HepG2 (cell line): ENCODE measurements at regions not wholly inside any gene's neighbourhood (a gene's known extent, or its start where the extent isn't known, plus 50 kb on each side); places are given as distances from the start of the nearest gene placed in this dataset.

Experiments
- ATAC-seq: fragments of 200-7000 bp; cut with Tn5 transposase; 3 replicates; pipeline ENCODE4 v1.9.1; 2020; ENCODE audit warnings: mild to moderate bottlenecking, moderate library complexity
- BruUV-seq: library from RNA; stranded (reverse); fragments of 400-500 nt; replicated peaks from 2 replicates; lab custom pipeline; 2021; lab: Mats Ljungman, UMichigan
- CTCF ChIA-PET: fragments of 300-600 bp; formaldehyde crosslinking; extraction: SDS; loops from one replicate; lab custom pipeline; 2021; ENCODE audit warnings: low total read pairs, inconsistent platforms, low intra/inter-chr PET ratio; lab: Yijun Ruan, JAX
- POLR2A ChIA-PET: fragments of 350-600 bp; sonication (Branson Sonifier 250); formaldehyde crosslinking; loops from one replicate; lab custom pipeline; 2020; ENCODE audit warnings: antibody characterized with exemption, inconsistent platforms; lab: Yijun Ruan, JAX
- DNase-seq: peaks from one replicate; pipeline ENCODE4 v3.0.0-alpha.2; 2015; ENCODE audit warnings: low spot score
- FAIRE-seq: peaks from 3 replicates; lab custom pipeline; 2011; peaks lifted over from hg19 to GRCh38; lab: Jason Lieb, UNC
- H2AFZ ChIP-seq: one replicate; pipeline ENCODE4 v1.6.1; 2011; ENCODE audit warnings: low read length, inconsistent platforms
- H3K27ac ChIP-seq: fragments of 300-600 bp; 3 replicates; pipeline ENCODE4 v1.8.0; 2011; ENCODE audit warnings: mixed run types, mild to moderate bottlenecking, mixed read lengths, low read length, inconsistent platforms; ENCODE audit not compliant: insufficient read depth; ENCODE audit errors: extremely low read length
- H3K27me3 ChIP-seq, 2 experiments: fragments of 200-600 bp in 1 of 2; 2 replicates in 1 of 2; 3 replicates in 1 of 2; pipeline versions ENCODE4 v1.6.0 to v1.8.0; 2011; ENCODE audit warnings: low read length in 2 of 2, mild to moderate bottlenecking in 2 of 2, moderate library complexity in 2 of 2, inconsistent platforms in 1 of 2; ENCODE audit not compliant: insufficient read depth in 2 of 2, control insufficient read depth in 1 of 2
- H3K36me3 ChIP-seq, 2 experiments: fragments of 200-600 bp in 1 of 2; replicated peaks in 1 of 2; 2 replicates in 1 of 2; 3 replicates in 1 of 2; pipeline versions ENCODE4 v1.5.1 to v1.8.0; 2011; ENCODE audit warnings: low read length in 2 of 2, inconsistent platforms in 1 of 2; ENCODE audit not compliant: insufficient read depth in 2 of 2, control insufficient read depth in 1 of 2
- H3K4me1 ChIP-seq: 2 replicates; pipeline ENCODE4 v1.5.1; 2012; ENCODE audit warnings: low read length, inconsistent platforms; ENCODE audit not compliant: insufficient read depth
- H3K4me2 ChIP-seq: 2 replicates; pipeline ENCODE4 v1.6.0; 2011; ENCODE audit warnings: low read depth, low read length, inconsistent platforms
- H3K4me3 ChIP-seq, 3 experiments: fragments of 200-600 bp in 1 of 3; sonication (generic), shearing (Covaris generic) in 1 of 3; replicated peaks in 1 of 3; 2 replicates each; pipeline ENCODE4 v1.5.1; 2011 to 2016; ENCODE audit warnings: low read length in 3 of 3, inconsistent platforms in 2 of 3, low read depth in 2 of 3, mild to moderate bottlenecking in 2 of 3, control low read depth in 1 of 3, mixed read lengths in 1 of 3; ENCODE audit not compliant: insufficient read depth in 1 of 3
- H3K79me2 ChIP-seq: one replicate; pipeline ENCODE4 v1.6.1; 2011; ENCODE audit warnings: low read length, inconsistent platforms; ENCODE audit not compliant: insufficient read depth
- H3K9ac ChIP-seq: 2 replicates; pipeline ENCODE4 v1.6.0; 2011; ENCODE audit warnings: mild to moderate bottlenecking, low read depth, low read length, inconsistent platforms; ENCODE audit not compliant: insufficient read depth
- H3K9me3 ChIP-seq: 2 replicates; pipeline ENCODE4 v1.5.1; 2012; ENCODE audit warnings: mild to moderate bottlenecking, low read length
- H4K20me1 ChIP-seq: 2 replicates; pipeline ENCODE4 v1.6.0; 2011; ENCODE audit warnings: inconsistent platforms, mild to moderate bottlenecking, low read length, moderate library complexity; ENCODE audit not compliant: insufficient read depth
- AHR ChIP-seq: IDR thresholded peaks from 2 replicates; pipeline ENCODE4 v1.6.1; 2018; ENCODE audit warnings: missing genetic modification reagents, missing compliant biosample characterization
- CCDC6 ChIP-seq: sonication (generic); formaldehyde crosslinking; IDR thresholded peaks from 2 replicates; pipeline ENCODE4 v1.8.1; 2022; ENCODE audit warnings: mild to moderate bottlenecking, missing genetic modification reagents, moderate library complexity
- EP300 ChIP-seq, 3 experiments: sonication (generic) in 1 of 3; formaldehyde crosslinking in 1 of 3; IDR thresholded peaks; 2 replicates each; pipeline versions ENCODE4 v1.5.1 to v1.6.1; 2011 to 2020; ENCODE audit warnings: low read depth in 2 of 3, low read length in 2 of 3, borderline replicate concordance in 1 of 3, improper control_type of control experiment in 1 of 3, mild to moderate bottlenecking in 1 of 3, missing genetic modification reagents in 1 of 3, moderate library complexity in 1 of 3
- GZF1 ChIP-seq: sonication (generic); formaldehyde crosslinking; IDR thresholded peaks from 2 replicates; pipeline ENCODE4 v1.5.1; 2020; ENCODE audit warnings: mild to moderate bottlenecking, missing genetic modification reagents
- KDM2A ChIP-seq: sonication (generic); formaldehyde crosslinking; IDR thresholded peaks from 2 replicates; pipeline ENCODE4 v1.4.0; 2020; ENCODE audit warnings: low read depth, missing genetic modification reagents, borderline replicate concordance
- LBX2 ChIP-seq: sonication (generic); formaldehyde crosslinking; IDR thresholded peaks from 2 replicates; pipeline ENCODE4 v1.5.0; 2020; ENCODE audit warnings: missing genetic modification reagents, mild to moderate bottlenecking, borderline replicate concordance
- NR3C1 ChIP-seq: sonication (generic); formaldehyde crosslinking; IDR thresholded peaks from 2 replicates; pipeline ENCODE4 v1.4.0; 2020; ENCODE audit warnings: missing genetic modification reagents
- PHF20 ChIP-seq: sonication (generic); formaldehyde crosslinking; IDR thresholded peaks from 2 replicates; pipeline ENCODE4 v1.5.0; 2020; ENCODE audit warnings: mild to moderate bottlenecking, missing genetic modification reagents
- REL ChIP-seq: sonication (generic); formaldehyde crosslinking; conservative IDR thresholded peaks from 2 replicates; pipeline ENCODE4 v1.8.0; 2022; ENCODE audit warnings: mild to moderate bottlenecking, missing genetic modification reagents, moderate library complexity
- RFXANK ChIP-seq: IDR thresholded peaks from 2 replicates; pipeline ENCODE4 v1.6.1; 2016
- TRIM24 ChIP-seq: sonication (generic); formaldehyde crosslinking; IDR thresholded peaks from 2 replicates; pipeline ENCODE4 v1.8.0; 2022; ENCODE audit warnings: mild to moderate bottlenecking, missing genetic modification reagents
- USF2 ChIP-seq, 2 experiments: sonication (generic) in 1 of 2; formaldehyde crosslinking in 1 of 2; IDR thresholded peaks; 2 replicates each; pipeline versions ENCODE4 v1.5.1 to v1.6.1; 2011 to 2020; ENCODE audit warnings: borderline replicate concordance in 1 of 2, low read depth in 1 of 2, low read length in 1 of 2, mild to moderate bottlenecking in 1 of 2, missing genetic modification reagents in 1 of 2, moderate library complexity in 1 of 2
- XRCC5 ChIP-seq: fragments of 200-400 bp; formaldehyde crosslinking; optimal IDR thresholded peaks from 2 replicates; pipeline ENCODE3; 2017; ENCODE audit warnings: mild to moderate bottlenecking, low read length
- ZBTB20 ChIP-seq: sonication (generic); formaldehyde crosslinking; IDR thresholded peaks from 2 replicates; pipeline ENCODE4 v1.8.1; 2023; ENCODE audit warnings: missing genetic modification reagents, low read depth, mild to moderate bottlenecking, borderline replicate concordance
- ZMAT3 ChIP-seq: sonication (generic); formaldehyde crosslinking; conservative IDR thresholded peaks from 2 replicates; pipeline ENCODE4 v1.7.0; 2021; ENCODE audit warnings: missing genetic modification reagents
- WGBS: methylation state at CpG from one replicate; pipeline ENCODE4 v1.1.6; 2017; ENCODE audit warnings: low lambda C conversion rate; 5-methylcytosine and 5-hydroxymethylcytosine counted together
- in situ Hi-C: cut with HindIII; loops from 2 replicates; pipeline ENCODE4 v1.10.0; 2017; ENCODE audit warnings: low pct_unique_long_range_greater_than_20kb; ENCODE audit not compliant: extremely low pct_ligation_motif_present
- intact Hi-C: fragments of 100-400 bp; cut with micrococcal nuclease; formaldehyde crosslinking; loops from one replicate; pipeline ENCODE4 v1.10.0; 2022; ENCODE audit not compliant: unreplicated experiment
- TF ChIP-seq, protein P1 (sequence below): sonication (generic); formaldehyde crosslinking; conservative IDR thresholded peaks from 2 replicates; pipeline ENCODE4 v1.8.0; 2022; ENCODE audit warnings: low read depth, missing genetic modification reagents
- TF ChIP-seq, protein P2 (sequence below): IDR thresholded peaks from 2 replicates; pipeline ENCODE4 v1.6.1; 2016; ENCODE audit warnings: control low read depth

DNA sequence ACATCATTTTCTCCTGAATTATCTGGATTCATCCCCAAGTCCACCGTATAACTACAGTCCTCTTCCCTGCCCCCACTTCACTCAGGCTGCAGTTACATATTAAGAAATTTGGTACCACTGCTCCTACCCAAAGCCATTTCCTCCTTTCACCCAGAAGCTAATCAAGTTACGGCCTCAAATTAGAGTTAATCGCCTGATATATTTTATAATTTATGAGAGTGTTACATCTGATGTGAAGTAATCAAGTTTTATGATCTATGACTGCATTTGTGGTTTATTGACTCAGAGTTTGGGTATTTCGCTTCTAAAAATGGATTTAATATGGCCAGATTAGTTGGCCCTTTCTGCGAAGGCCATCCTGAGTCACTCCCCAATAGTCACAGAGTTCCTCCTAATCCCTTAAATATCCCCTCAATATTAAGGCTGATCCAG is 223.6 kb upstream of the KIF2A start (continued):
- TF ChIP-seq GZF1 (no peak), REL (CRISPR knock-in tag) (no peak)
- TF ChIP-seq, protein P1, sequence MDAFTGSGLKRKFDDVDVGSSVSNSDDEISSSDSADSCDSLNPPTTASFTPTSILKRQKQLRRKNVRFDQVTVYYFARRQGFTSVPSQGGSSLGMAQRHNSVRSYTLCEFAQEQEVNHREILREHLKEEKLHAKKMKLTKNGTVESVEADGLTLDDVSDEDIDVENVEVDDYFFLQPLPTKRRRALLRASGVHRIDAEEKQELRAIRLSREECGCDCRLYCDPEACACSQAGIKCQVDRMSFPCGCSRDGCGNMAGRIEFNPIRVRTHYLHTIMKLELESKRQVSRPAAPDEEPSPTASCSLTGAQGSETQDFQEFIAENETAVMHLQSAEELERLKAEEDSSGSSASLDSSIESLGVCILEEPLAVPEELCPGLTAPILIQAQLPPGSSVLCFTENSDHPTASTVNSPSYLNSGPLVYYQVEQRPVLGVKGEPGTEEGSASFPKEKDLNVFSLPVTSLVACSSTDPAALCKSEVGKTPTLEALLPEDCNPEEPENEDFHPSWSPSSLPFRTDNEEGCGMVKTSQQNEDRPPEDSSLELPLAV (CRISPR knock-in tag) = no peak

DNA sequence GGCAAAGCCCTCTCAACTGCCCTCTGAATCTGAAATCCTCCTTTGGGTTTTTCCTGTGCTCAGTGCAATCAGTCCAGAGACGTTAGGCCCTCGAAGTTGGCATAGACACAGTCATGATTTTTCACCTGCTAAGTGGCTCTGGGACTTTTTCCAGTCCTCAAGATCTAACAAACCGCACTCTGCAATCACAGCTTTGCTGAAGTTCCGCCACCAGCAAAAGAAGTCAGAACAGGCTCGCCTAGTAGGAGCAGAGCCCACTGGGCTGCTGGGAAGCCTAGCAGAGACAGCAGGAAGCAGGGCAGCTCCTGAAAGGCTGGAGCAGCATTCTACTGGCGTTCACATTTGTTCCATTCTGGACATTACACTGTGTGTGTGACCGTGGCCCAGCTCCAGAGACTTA is 222.8 kb upstream of the KIF2A start:
- no peak overlapping the region for H3K4me3 ChIP-seq
- H3K27ac ChIP-seq = no peak overlapping the region
- H3K4me2 ChIP-seq = no peak overlapping the region
- no TSS peak for BruUV-seq
- no peaks in the 10 kb centered on the region for H3K9me3 ChIP-seq
- no peaks in the 10 kb centered on the region for H3K4me1 ChIP-seq
- in situ Hi-C loops (no loop called here), intact Hi-C loops (no loop called here)
- ATAC-seq (no peak), DNase-seq (no peak), FAIRE-seq (no peak)
- H3K36me3 ChIP-seq = no peaks in the 10 kb centered on the region
- H3K27me3 ChIP-seq = peaks cover 3 to 30% of the 10 kb centered on the region in 2 experiments; a peak in 3 of 5 replicates
- no peak overlapping the region for H2AFZ ChIP-seq
- H3K79me2 ChIP-seq = no peaks in the 10 kb centered on the region
- CTCF ChIA-PET = no interaction called here
- H4K20me1 ChIP-seq = no peaks in the 10 kb centered on the region
- WGBS = 14% methylated on average over 5 of the region's 7 CpGs
- POLR2A ChIA-PET = no interaction called here
- no peak overlapping the region for H3K9ac ChIP-seq
- TF ChIP-seq LBX2 (CRISPR knock-in tag) (no peak), NR3C1 (CRISPR knock-in tag) (no peak), ZMAT3 (CRISPR knock-in tag) (no peak), EP300 (IDR thresholded peaks at IDR 0.05; ENCODE audit: low read depth in 2 of 2, low read length in 2 of 2) (no peak), EP300 (CRISPR knock-in tag; IDR thresholded peaks at IDR 0.05; ENCODE audit: borderline replicate concordance) (no peak), RFXANK (CRISPR knock-in tag) (no peak), CCDC6 (CRISPR knock-in tag) (no peak), PHF20 (CRISPR knock-in tag) (no peak), ZBTB20 (no peak), USF2 (IDR thresholded peaks at IDR 0.05; ENCODE audit: low read depth, low read length) (no peak), USF2 (CRISPR knock-in tag; IDR thresholded peaks at IDR 0.05; ENCODE audit: borderline replicate concordance) (no peak), XRCC5 (no peak), AHR (CRISPR knock-in tag) (no peak), TRIM24 (no peak), KDM2A (CRISPR knock-in tag) (no peak)
- TF ChIP-seq, protein P2, sequence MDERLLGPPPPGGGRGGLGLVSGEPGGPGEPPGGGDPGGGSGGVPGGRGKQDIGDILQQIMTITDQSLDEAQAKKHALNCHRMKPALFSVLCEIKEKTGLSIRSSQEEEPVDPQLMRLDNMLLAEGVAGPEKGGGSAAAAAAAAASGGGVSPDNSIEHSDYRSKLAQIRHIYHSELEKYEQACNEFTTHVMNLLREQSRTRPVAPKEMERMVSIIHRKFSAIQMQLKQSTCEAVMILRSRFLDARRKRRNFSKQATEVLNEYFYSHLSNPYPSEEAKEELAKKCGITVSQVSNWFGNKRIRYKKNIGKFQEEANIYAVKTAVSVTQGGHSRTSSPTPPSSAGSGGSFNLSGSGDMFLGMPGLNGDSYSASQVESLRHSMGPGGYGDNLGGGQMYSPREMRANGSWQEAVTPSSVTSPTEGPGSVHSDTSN (CRISPR knock-in tag) = no peak
